Globus pallidus (tissue), 1 donor: ENCODE measurements at regions not wholly inside any gene's neighbourhood (a gene's known extent, or its start where the extent isn't known, plus 50 kb on each side); places are given as distances from the start of the nearest gene placed in this dataset.
"Not testable (repeated sequence)": the region's sequence is repeated elsewhere in the genome, so short reads cannot be mapped to it uniquely, and the experiment has no call there.

ENCODE experiments used
- DNase-seq: peaks from one replicate; pipeline ENCODE4 v3.0.0-alpha.2; 2015; ENCODE audit warnings: low spot score

DNA sequence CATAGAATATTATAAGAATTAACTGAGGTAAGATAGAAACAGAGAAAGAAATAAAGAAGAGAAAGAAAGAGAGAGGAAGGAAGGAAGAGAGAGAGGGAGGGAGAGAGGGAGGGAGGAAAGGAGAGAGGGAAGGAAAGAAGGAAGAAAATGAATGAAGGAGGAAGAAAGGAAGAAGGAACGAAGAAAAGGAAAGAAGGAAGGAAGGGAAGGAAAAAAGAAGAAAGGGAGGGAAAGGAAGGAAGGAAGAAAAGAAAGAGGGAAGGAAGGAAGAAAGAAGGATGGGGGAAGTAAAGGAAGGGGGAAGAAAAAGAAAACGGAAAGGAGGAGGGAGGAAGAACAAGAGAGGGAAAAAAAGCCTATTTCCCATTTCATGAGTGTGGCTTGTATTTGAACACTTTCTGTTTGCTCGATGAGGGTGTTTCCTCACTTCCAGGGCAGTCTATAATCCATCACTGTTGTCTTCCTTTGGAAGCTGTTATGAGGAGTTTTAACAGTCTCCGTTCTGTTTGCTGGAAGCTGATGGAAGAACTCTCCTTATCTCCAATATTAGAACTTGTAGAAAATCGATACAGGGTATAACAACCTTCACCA, 402.4 kb downstream of the TMEM114 start:
- DNase-seq: no peak

GRCh38 chr16:8184854-8185253, 405.5 kb downstream of the TMEM114 start:
- DNase-seq: no peak

DNA sequence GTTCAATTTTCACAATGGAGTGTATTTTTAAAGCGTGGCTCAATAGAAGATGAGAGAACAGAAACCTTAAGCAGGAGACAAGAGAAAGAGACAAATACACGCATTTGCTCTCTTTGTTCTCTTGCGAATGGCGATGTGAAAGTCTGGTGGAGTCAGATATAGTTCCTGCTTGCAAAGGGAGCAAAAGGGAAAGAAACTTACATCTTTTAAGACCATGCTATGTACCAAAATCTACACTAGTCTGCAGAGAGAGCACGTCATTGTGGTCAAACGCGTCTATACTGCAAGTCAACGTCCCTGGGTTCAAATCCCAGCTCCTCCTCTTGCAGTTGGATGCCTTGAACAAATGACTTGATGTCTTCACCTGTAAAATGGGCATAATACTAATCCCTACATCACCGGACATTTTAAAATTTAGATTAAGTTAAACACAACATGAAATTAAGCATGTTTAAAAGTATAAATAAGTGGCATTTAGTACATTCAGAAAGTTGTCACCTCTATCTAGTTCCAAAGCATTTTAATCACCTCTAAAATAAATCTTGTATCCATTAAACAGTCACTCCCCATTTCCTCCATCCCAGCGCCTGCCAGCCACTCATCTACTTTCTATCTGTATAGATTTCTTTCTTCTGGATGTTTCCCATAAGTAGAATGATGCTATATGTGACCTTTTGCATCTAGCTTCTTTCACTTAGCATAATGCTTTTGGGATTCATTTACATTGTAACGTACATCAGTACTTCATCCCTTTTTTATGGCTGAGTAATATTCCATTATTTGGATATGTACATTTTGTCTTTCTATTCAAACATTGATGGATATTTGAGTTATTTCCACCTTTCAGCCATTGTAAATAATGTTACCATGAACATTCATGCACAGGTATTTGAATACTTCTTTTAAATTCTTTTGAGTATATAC, 406.9 kb downstream of the TMEM114 start:
- no peak for DNase-seq

DNA sequence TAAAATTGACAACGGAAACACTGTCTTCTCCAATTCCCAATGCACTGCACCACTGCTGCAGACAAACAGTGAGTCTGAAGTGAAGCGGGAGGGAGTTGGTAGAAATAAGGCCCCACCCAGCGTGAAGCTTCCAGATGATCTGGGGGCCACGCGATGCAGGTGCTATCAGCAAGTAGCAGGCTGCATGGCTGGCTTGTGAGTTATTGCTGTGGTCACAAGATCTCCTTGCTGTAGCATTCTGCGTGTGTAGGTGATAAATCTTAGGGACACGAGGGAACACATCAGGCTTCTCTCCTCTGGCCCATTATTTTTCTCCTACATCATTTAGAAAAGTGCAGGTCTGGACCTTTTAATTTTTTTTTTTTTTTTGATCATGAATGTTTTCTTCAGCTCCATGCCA, 407.6 kb downstream of the TMEM114 start:
- DNase-seq: no peak

DNA sequence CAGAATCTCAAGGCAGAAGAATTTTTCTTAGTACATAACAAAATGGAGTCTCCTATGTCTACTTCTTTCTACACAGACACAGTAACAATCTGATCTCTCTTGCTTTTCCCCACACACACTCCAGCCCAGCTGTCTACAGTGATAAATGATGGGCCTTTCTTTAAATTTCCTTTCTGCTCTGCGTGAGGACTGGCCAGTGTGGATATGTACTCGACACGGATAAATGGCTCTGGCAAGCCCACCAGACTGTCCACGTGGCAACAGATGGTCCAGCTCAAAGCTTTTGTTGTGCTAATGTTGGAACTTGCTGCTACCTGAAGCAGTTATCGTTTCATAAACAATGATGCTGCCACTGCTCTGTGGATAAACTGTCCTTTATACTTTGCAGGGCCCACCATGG, 410.7 kb downstream of the TMEM114 start:
- no peak for DNase-seq

DNA sequence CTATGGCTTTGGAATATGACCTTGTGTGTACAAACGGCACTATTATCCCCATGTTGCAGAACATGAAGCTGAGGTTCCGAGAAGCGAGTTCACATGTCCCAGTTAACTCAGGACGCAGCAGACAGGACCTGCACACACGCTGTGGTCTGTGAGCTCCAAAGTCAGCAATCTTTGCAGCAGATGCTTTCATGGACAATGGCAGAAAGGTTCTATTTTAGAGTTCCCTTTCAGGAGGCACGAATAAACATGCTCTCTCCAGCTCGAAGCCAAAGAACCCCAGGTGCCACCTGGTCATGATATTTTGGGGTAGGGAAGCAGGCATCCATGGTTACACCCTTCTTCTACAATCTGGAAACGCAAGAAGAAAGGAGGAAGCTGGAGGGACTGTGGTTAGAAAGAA, 412.0 kb downstream of the TMEM114 start:
- DNase-seq: no peak

DNA sequence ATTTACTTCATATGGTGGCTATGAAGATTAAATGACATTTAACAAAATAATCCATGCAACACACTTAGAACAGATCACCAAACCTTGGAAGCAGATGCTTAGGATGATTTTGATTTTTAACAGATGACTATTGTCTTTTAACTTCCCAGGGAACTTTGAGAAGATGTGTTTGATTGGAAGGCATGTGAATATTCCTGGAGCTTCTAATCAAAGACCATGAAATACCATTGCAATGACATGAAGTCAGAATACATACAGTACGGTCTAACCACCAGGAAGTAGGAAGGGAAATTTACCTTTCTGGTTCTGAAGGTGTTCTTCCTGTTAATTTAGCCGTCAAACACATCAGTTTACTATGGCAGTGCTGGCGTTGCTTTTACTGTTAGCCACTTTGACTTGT, 414.9 kb downstream of the TMEM114 start:
- DNase-seq: no peak

GRCh38 chr16:8173111-8173644, 417.1 kb downstream of the TMEM114 start:
- DNase-seq: peak; percentile 69

GRCh38 chr16:8172551-8172950, 417.8 kb downstream of the TMEM114 start:
- no peak for DNase-seq

GRCh38 chr16:8168016-8168415, 422.3 kb downstream of the TMEM114 start:
- DNase-seq: peak; percentile 0

DNA sequence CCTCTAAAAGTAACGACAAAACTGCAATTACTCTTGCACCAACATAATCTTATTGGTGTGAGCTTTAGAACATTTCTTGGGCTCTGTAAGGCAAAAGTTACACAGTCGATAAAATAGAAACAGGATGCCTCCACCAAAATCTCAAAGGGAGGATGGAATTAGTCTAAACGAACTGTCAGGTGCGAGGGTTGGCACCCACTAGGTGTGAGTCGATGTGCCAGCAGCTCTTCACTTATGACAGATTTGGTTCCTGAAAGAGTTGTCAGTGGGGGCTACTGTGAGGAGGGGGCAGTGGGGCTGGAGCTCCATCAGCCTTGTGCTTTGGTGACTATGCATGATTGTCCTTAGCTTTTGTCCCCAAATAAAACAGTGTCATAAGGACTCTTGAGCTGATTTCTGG, 422.9 kb downstream of the TMEM114 start:
- no peak for DNase-seq

GRCh38 chr16:8158051-8158450, 432.3 kb downstream of the TMEM114 start:
- DNase-seq: no peak

GRCh38 chr16:8155275-8155674, 435.0 kb downstream of the TMEM114 start:
- no peak for DNase-seq

GRCh38 chr16:8146256-8147012, 443.9 kb downstream of the TMEM114 start:
- DNase-seq: no peak

GRCh38 chr16:8138666-8139065, 451.6 kb downstream of the TMEM114 start:
- DNase-seq: no peak

DNA sequence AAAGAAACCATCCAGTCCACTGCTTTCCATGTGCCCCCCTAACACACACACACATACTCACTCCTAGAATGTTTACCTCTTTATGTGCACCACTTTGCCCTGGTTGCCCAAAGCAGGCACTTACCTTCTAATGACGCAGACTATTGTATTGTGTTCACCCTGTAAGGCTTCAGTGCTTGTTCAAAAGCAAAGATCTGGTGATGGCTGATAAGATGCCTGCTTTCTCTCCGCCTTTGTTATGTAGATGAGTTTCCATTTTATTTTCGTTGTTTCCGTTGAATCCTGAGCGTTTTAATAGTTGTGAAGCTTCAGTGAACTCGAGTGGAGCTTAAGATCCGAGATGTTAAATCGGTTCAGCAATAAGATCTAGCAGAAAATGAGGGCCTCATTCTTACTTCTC, 452.7 kb downstream of the TMEM114 start:
- DNase-seq: no peak

GRCh38 chr16:8130197-8130596, 460.1 kb downstream of the TMEM114 start:
- no peak for DNase-seq

DNA sequence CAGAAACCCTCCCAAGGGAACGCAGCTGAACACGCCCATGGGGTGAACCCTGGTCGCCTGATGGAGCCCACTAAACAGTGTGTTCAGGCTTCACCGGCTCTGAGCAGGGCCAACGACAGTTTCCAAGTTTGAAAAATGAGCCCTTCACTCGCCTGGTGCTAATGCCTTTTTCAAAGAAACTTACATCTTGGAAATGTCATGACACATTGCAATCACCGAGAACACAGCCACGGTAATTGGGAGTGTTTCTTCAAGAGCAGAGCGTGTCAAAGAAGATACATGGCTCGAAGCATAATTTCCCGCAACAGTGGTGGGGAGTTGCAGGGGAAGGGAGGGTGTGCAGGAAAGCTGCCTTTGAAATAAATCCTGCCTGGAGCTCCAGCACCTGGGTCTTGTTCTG, 463.2 kb downstream of the TMEM114 start:
- DNase-seq: no peak

DNA sequence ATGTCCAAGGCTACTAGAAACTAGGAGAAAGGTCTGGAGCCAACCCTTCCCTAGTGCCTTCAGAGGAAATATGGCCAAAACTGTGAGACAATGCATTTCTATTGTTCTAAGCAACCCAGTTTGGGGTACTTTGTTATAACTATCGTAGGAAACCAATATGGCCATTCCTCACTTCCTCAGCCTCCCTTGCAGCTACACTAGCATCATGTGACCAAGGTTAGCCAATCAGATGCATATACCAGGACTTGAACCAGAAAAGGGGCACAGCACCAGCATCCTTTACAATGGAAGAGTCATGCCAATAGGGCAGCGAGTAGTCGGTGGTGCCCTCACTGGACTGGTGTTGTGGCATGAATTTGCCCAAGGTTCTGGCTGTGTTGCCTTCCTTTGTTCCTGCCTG, 464.0 kb downstream of the TMEM114 start:
- no peak for DNase-seq

- DNase-seq: no peak
Measured at GRCh38 chr16:8120001-8120400, 470.3 kb downstream of the TMEM114 start.

GRCh38 chr16:8115814-8116213, 474.5 kb downstream of the TMEM114 start:
- DNase-seq: no peak

DNA sequence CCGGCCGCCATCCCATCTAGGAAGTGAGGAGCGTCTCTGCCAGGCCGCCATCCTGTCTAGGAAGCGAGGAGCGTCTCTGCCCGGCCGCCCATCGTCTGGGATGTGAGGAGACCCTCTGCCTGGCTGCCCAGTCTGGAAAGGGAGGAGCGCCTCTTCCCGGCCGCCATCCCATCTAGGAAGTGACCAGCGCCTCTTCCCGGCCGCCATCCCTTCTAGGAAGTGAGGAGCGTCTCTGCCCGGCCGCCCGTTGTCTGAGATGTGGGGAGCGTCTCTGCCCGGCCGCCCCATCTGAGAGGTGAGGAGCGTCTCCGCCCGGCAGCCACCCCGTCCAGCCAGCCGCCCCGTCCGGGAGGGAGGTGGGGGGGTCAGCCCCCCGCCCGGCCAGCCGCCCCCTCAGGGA, 475.4 kb downstream of the TMEM114 start:
- not testable (repeated sequence) for DNase-seq

- no peak for DNase-seq
Measured at GRCh38 chr16:8113843-8114242, 476.5 kb downstream of the TMEM114 start.
